Panc1 (cell line): ENCODE measurements at regions not wholly inside any gene's neighbourhood (a gene's known extent, or its start where the extent isn't known, plus 50 kb on each side); places are given as distances from the start of the nearest gene placed in this dataset.

Experiments
- ATAC-seq: fragments of 200-7000 bp; cut with Tn5 transposase; 2 replicates; pipeline ENCODE4 v1.9.1; 2020; ENCODE audit warnings: mild to moderate bottlenecking, moderate library complexity
- BruUV-seq: library from RNA; stranded (reverse); fragments of 400-500 nt; replicated peaks from 2 replicates; lab custom pipeline; 2021; lab: Mats Ljungman, UMichigan
- CTCF ChIA-PET: fragments of 300-600 bp; sonication (Branson Sonifier 250); formaldehyde crosslinking; loops from one replicate; lab custom pipeline; 2022; ENCODE audit warnings: antibody characterized with exemption; lab: Charles Lee
- POLR2A ChIA-PET: fragments of 300-600 bp; sonication (Branson Sonifier 250); formaldehyde crosslinking; loops from one replicate; lab custom pipeline; 2022; ENCODE audit warnings: antibody characterized with exemption; lab: Charles Lee
- DNase-seq: peaks from one replicate; pipeline ENCODE4 v3.0.0-alpha.2; 2010; ENCODE audit warnings: low read depth, low spot score
- H3K27ac ChIP-seq: 2 replicates; pipeline ENCODE4 v1.5.1; 2011; ENCODE audit warnings: mild to moderate bottlenecking, low read length, inconsistent platforms
- H3K27me3 ChIP-seq: fragments of 200-500 bp; sonication (Bioruptor generic); 2 replicates; pipeline ENCODE4 v1.6.0; 2014; ENCODE audit warnings: low read length, inconsistent platforms; ENCODE audit not compliant: control insufficient read depth, insufficient read depth
- H3K36me3 ChIP-seq: fragments of 200-500 bp; sonication (Bioruptor generic); 2 replicates; pipeline ENCODE4 v1.5.1; 2014; ENCODE audit warnings: inconsistent platforms, mild to moderate bottlenecking, low read length, moderate library complexity; ENCODE audit not compliant: control insufficient read depth, insufficient read depth
- H3K4me1 ChIP-seq: 2 replicates; pipeline ENCODE4 v1.5.1; 2011; ENCODE audit warnings: inconsistent platforms, mild to moderate bottlenecking, low read length, moderate library complexity; ENCODE audit not compliant: control insufficient read depth, insufficient read depth
- H3K4me3 ChIP-seq, 2 experiments: 2 replicates each; pipeline ENCODE4 v1.5.1; 2011 to 2012; ENCODE audit warnings: low read depth in 2 of 2, low read length in 2 of 2, mild to moderate bottlenecking in 2 of 2, inconsistent platforms in 1 of 2, moderate library complexity in 1 of 2
- H3K9me3 ChIP-seq: fragments of 200-500 bp; sonication (Bioruptor generic); 2 replicates; pipeline ENCODE4 v1.5.1; 2014; ENCODE audit warnings: low read depth, mild to moderate bottlenecking, inconsistent platforms, low read length, moderate library complexity; ENCODE audit not compliant: control insufficient read depth, insufficient read depth
- CTCF ChIP-seq: fragments of 450-650 bp; IDR thresholded peaks from 2 replicates; pipeline ENCODE4 v1.5.1; 2017; ENCODE audit warnings: mild to moderate bottlenecking
- POLR2AphosphoS5 ChIP-seq: IDR thresholded peaks from 2 replicates; pipeline ENCODE4 v1.6.1; 2012; ENCODE audit warnings: mild to moderate bottlenecking, low read depth, low read length, moderate library complexity
- REST ChIP-seq, 2 experiments: IDR thresholded peaks; 2 replicates each; pipeline ENCODE4 v1.6.1; 2011 to 2012; ENCODE audit warnings: low read depth in 2 of 2, control low read depth in 1 of 2, low read length in 1 of 2, mild to moderate bottlenecking in 1 of 2, moderate library complexity in 1 of 2; ENCODE audit not compliant: insufficient read depth in 1 of 2
- SIN3A ChIP-seq: IDR thresholded peaks from 2 replicates; pipeline ENCODE4 v1.6.1; 2012; ENCODE audit warnings: low read depth, mild to moderate bottlenecking, low read length, moderate library complexity, borderline replicate concordance; ENCODE audit not compliant: insufficient read depth
- TCF7L2 ChIP-seq: IDR thresholded peaks from 2 replicates; pipeline ENCODE4 v1.6.1; 2011; ENCODE audit warnings: mild to moderate bottlenecking, low read depth, low read length, inconsistent platforms
- in situ Hi-C: cut with HindIII; loops from 2 replicates; pipeline ENCODE4 v1.10.0; 2016; ENCODE audit warnings: low sequenced_read_pairs, low pct_unique_long_range_greater_than_20kb
- intact Hi-C: fragments of 100-400 bp; cut with micrococcal nuclease; formaldehyde crosslinking; loops from one replicate; pipeline ENCODE4 v1.10.0; 2022; ENCODE audit not compliant: unreplicated experiment

- ATAC-seq (no peak), DNase-seq (no peak)
- in situ Hi-C loops = no loop called here
- no TSS peak for BruUV-seq
- Histone ChIP-seq H3K27ac (no peak overlapping the region), H3K36me3 (no peaks in the 10 kb centered on the region), H3K9me3 (no peaks in the 10 kb centered on the region), H3K4me1 (no peaks in the 10 kb centered on the region), H3K4me3 (no peak overlapping the region), H3K27me3 (no peaks in the 10 kb centered on the region)
- CTCF ChIA-PET = no interaction called here
- TF ChIP-seq CTCF = no peak
- no peak for TF ChIP-seq REST (IDR thresholded peaks at IDR 0.05; ENCODE audit: insufficient read depth in 1 of 2, low read depth in 2 of 2, low read length in 1 of 2)
- no peak for TF ChIP-seq POLR2AphosphoS5
- TF ChIP-seq SIN3A = no peak
- no peak for TF ChIP-seq TCF7L2
- POLR2A ChIA-PET = no interaction called here
- intact Hi-C loops = no loop called here
Measured at GRCh38 chr2:106991866-106992265, 105.9 kb upstream of the ST6GAL2 start.

GRCh38 chr2:106995556-106995955 is 109.6 kb upstream of the ST6GAL2 start:
- ATAC-seq (no peak), DNase-seq (no peak)
- ChIA-PET POLR2A (no interaction called here), CTCF (no interaction called here)
- BruUV-seq = no TSS peak
- no peaks in the 10 kb centered on the region for H3K4me1 ChIP-seq
- no peak overlapping the region for H3K4me3 ChIP-seq
- no peak for TF ChIP-seq CTCF
- no peak for TF ChIP-seq POLR2AphosphoS5
- in situ Hi-C loops = no loop called here
- no peaks in the 10 kb centered on the region for H3K9me3 ChIP-seq
- no peaks in the 10 kb centered on the region for H3K27me3 ChIP-seq
- no peak overlapping the region for H3K27ac ChIP-seq
- intact Hi-C loops = no loop called here
- H3K36me3 ChIP-seq = no peaks in the 10 kb centered on the region
